DND-41 (cell line): ENCODE measurements at regions not wholly inside any gene's neighbourhood (a gene's known extent, or its start where the extent isn't known, plus 50 kb on each side); places are given as distances from the start of the nearest gene placed in this dataset.

Experiments
- ATAC-seq: fragments of 200-7000 bp; cut with Tn5 transposase; 3 replicates; pipeline ENCODE4 v1.9.1; 2021; ENCODE audit warnings: low read depth; ENCODE audit not compliant: insufficient read depth
- DNase-seq: peaks from one replicate; pipeline ENCODE4 v3.0.0-alpha.2; 2020
- H2AFZ ChIP-seq: 2 replicates; pipeline ENCODE4 v1.6.0; 2012; ENCODE audit warnings: low read depth, low read length
- H3K27ac ChIP-seq: 2 replicates; pipeline ENCODE4 v1.5.1; 2012; ENCODE audit warnings: low read length, inconsistent platforms
- H3K27me3 ChIP-seq: fragments of 200-600 bp; sonication (generic); 2 replicates; pipeline ENCODE4 v1.6.0; 2012; ENCODE audit warnings: low read length, mild to moderate bottlenecking, inconsistent platforms; ENCODE audit not compliant: insufficient read depth, poor library complexity
- H3K36me3 ChIP-seq: 2 replicates; pipeline ENCODE4 v1.5.1; 2012; ENCODE audit warnings: low read length, inconsistent platforms; ENCODE audit not compliant: insufficient read depth
- H3K4me1 ChIP-seq: 2 replicates; pipeline ENCODE4 v1.5.1; 2012; ENCODE audit warnings: mild to moderate bottlenecking, low read length; ENCODE audit not compliant: insufficient read depth
- H3K4me2 ChIP-seq: 2 replicates; pipeline ENCODE4 v1.6.0; 2012; ENCODE audit warnings: mild to moderate bottlenecking, moderate library complexity, low read length, inconsistent platforms; ENCODE audit not compliant: insufficient read depth
- H3K4me3 ChIP-seq, 2 experiments: fragments of 200-600 bp in 1 of 2; shearing (Covaris generic) in 1 of 2; 2 replicates each; pipeline ENCODE4 v1.5.1; 2012 to 2016; ENCODE audit warnings: inconsistent platforms in 2 of 2, low read length in 2 of 2, mild to moderate bottlenecking in 2 of 2, low read depth in 1 of 2, moderate library complexity in 1 of 2
- H3K79me2 ChIP-seq: 2 replicates; pipeline ENCODE4 v1.6.0; 2012; ENCODE audit warnings: low read length, inconsistent platforms; ENCODE audit not compliant: insufficient read depth
- H3K9ac ChIP-seq: 2 replicates; pipeline ENCODE4 v1.6.0; 2012; ENCODE audit warnings: low read depth, mild to moderate bottlenecking, inconsistent platforms, low read length, moderate library complexity
- H3K9me3 ChIP-seq: 2 replicates; pipeline ENCODE4 v1.5.1; 2012; ENCODE audit warnings: low read length, moderate library complexity, mild to moderate bottlenecking, inconsistent platforms; ENCODE audit not compliant: insufficient read depth, severe bottlenecking
- H4K20me1 ChIP-seq: 2 replicates; pipeline ENCODE4 v1.6.0; 2012; ENCODE audit warnings: low read length; ENCODE audit not compliant: insufficient read depth
- CTCF ChIP-seq: IDR thresholded peaks from 2 replicates; pipeline ENCODE4 v1.5.1; 2012; ENCODE audit warnings: borderline replicate concordance, low read length, moderate library complexity, mild to moderate bottlenecking; ENCODE audit not compliant: poor library complexity, severe bottlenecking; ENCODE audit errors: extremely low read depth
- EZH2 ChIP-seq: IDR thresholded peaks from 3 replicates; pipeline ENCODE4 v1.6.1; 2012; ENCODE audit warnings: borderline replicate concordance, low read depth, mild to moderate bottlenecking, moderate library complexity, low read length, inconsistent platforms; ENCODE audit not compliant: severe bottlenecking

DNA sequence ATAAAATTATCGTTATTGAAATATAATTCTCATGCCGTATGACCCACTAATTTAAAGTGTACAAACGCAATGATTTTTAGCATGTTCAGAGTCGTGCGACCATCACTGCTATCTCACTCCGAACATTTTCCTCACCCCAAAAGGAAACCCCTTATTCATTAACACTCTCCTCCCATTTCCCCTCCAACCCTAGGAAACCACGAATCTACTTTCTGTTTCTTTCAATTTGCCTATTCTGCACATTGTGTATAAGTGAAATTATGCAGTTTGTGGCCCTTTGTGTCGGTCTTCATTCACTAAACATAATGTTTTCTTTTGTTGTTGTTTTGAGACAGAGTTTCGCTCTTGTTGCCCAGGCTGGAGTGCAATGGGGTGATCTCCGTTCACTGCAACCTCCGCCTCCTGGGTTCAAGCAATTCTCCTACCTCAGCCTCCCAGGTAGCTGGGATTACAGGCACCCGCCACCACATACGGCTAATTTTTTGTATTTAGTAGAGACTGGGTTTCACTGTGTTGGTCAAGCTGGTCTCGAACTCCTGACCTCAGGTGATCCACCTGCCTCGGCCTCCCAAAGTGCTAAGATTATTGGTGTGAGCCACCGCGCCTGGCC lies 99.7 kb upstream of the ZNF217 start:
- Histone ChIP-seq H3K27me3 (no peaks in the 10 kb centered on the region), H4K20me1 (no peaks in the 10 kb centered on the region), H3K9ac (no peak overlapping the region), H3K36me3 (no peaks in the 10 kb centered on the region), H3K79me2 (no peaks in the 10 kb centered on the region), H3K4me3 (no peak overlapping the region; a peak in 1 of 4 replicates), H3K4me2 (peak overlapping the region; percentile 50), H3K9me3 (no peaks in the 10 kb centered on the region), H2AFZ (peak overlapping the region; percentile 2; the same call in 1 of the 2 replicates), H3K27ac (peak overlapping the region; percentile 9), H3K4me1 (peaks cover 20% of the 10 kb centered on the region)
- DNase-seq, result peak; percentile 26
- peak; percentile 89 for ATAC-seq
- no peak for TF ChIP-seq CTCF
- TF ChIP-seq EZH2, result no peak

DNA sequence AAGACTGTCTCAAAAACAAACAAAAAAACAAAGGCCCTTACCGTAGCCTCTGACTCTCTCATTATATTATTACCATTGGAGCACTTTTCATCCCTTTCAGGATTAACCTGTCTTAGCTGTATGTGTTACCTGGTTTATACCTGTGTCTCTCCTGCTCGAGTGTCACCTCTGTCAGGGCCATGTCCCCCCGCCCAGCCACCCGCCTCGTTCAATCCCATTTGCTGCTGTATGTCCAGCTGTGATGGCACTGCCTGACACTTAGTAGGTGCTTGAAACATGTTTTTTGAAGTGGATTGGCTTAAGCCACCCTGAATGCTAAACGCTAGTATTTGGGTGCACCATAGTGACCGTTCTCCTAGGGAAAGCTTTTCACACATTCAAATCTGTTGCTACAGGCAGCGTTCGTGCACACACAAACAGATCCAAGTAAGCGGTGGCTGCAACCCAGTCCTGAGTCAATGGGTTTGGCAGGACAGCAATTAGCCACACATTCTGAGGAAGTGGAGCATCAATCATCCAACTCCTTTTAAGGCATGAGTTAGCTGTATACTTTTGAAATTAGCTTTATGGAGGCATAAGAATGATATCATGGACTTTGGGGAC lies 98.9 kb upstream of the ZNF217 start:
- H4K20me1 ChIP-seq, result no peaks in the 10 kb centered on the region
- no peaks in the 10 kb centered on the region for H3K9me3 ChIP-seq
- peaks cover 22% of the 10 kb centered on the region for H3K4me1 ChIP-seq
- no peak for TF ChIP-seq CTCF
- no peak overlapping the region for H2AFZ ChIP-seq
- no peaks in the 10 kb centered on the region for H3K79me2 ChIP-seq
- peak overlapping the region; percentile 9; the same call in 1 of the 2 replicates for H3K27ac ChIP-seq
- no peaks in the 10 kb centered on the region for H3K27me3 ChIP-seq
- H3K36me3 ChIP-seq, result no peaks in the 10 kb centered on the region
- H3K4me2 ChIP-seq, result peak overlapping the region; percentile 50; the same call in 1 of the 2 replicates
- no peak overlapping the region for H3K9ac ChIP-seq
- ATAC-seq (no peak), DNase-seq (no peak)
- no peak overlapping the region for H3K4me3 ChIP-seq

GRCh38 chr20:53691811-53692192 lies 98.2 kb upstream of the ZNF217 start:
- H3K9me3 ChIP-seq, result no peaks in the 10 kb centered on the region
- peaks cover 22% of the 10 kb centered on the region for H3K4me1 ChIP-seq
- H3K36me3 ChIP-seq, result no peaks in the 10 kb centered on the region
- H3K4me3 ChIP-seq, result no peak overlapping the region
- no peak overlapping the region for H3K27ac ChIP-seq
- no peak overlapping the region for H3K9ac ChIP-seq
- no peak for TF ChIP-seq CTCF
- TF ChIP-seq EZH2, result no peak
- H3K4me2 ChIP-seq, result no peak overlapping the region
- H2AFZ ChIP-seq, result 0 out of 2 replicates have a peak overlapping the region, but pooled peaks have one; percentile 10
- ATAC-seq (no peak), DNase-seq (no peak)
- no peaks in the 10 kb centered on the region for H3K79me2 ChIP-seq
- H4K20me1 ChIP-seq, result no peaks in the 10 kb centered on the region
- H3K27me3 ChIP-seq, result no peaks in the 10 kb centered on the region
